ENCODE measurements at regions not wholly inside any gene's neighbourhood (a gene's known extent, or its start where the extent isn't known, plus 50 kb on each side); places are given as distances from the start of the nearest gene placed in this dataset.
"Not testable (repeated sequence)": the region's sequence is repeated elsewhere in the genome, so short reads cannot be mapped to it uniquely, and the experiment has no call there.

- DNase-seq = no peak
These were observed 775.1 kb downstream of the FLRT2 start for GRCh38 chr14:86305058-86305457.

- no peak for DNase-seq
These were observed 770.0 kb downstream of the FLRT2 start for GRCh38 chr14:86299994-86300393.

DNA sequence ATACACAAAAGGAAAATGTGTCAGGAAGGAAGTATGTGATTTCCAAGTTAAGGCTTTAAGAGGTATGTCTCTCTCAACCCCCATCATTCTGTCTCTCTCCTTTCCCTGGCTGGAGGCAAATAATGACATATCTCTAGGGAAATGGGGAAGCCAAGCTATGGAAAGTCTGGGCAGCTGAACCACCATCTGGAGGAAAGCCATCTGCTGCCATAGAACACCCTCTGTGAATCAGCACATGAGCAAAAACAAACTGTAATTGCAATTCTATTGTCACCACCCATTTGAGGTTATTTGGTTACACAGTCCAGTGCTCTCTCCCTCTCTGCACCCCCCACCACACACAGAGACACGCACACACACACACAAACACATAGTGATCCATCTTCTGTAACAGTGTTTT lies 766.2 kb downstream of the FLRT2 start:
- DNase-seq = no peak

GRCh38 chr14:86288336-86288735 lies 758.4 kb downstream of the FLRT2 start:
- no peak for DNase-seq

- DNase-seq = no peak
These were observed 749.5 kb downstream of the FLRT2 start for GRCh38 chr14:86279405-86279804.

- no peak for DNase-seq
These were observed 728.0 kb downstream of the FLRT2 start for GRCh38 chr14:86257973-86258372.

GRCh38 chr14:86243158-86243557 lies 713.2 kb downstream of the FLRT2 start:
- no peak for DNase-seq

DNA sequence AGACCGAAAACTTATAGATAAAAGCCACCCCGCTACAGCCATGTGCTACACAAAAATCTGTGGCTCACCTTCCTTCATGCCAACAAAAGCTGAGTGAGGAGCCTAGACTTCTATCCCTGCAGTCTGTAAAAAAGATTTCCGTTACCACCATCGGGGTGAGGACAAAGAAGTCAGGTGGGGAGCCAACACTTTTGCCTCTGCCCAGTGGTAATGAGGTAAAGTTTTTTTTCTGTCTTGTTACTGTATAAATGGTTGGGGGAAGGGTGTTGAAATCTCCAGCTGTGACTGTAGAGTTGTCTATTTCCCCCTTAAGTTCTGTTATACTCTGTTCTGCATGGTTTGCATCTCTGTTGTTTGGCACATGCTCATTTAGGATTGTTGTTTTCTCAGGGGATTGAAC lies 707.8 kb downstream of the FLRT2 start:
- DNase-seq = no peak

DNA sequence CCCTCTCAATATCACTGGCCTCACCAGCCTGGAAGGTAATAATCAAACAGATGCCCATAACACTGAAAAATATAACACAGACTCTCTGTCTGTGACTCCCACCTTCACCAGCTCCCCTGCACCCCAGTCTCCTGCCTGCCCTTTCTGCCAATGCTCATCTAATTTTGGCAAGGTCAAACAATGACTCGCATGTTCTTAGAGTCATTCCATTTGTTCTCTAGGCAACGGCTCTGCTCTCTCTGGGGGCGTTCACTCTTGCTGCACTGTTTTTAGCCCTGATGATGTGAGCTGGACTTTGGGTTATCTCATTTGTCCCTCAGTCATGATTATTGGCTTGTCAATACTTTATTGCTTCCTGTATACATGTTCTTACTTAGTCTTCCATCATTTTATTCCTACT lies 691.8 kb downstream of the FLRT2 start:
- DNase-seq = no peak

DNA sequence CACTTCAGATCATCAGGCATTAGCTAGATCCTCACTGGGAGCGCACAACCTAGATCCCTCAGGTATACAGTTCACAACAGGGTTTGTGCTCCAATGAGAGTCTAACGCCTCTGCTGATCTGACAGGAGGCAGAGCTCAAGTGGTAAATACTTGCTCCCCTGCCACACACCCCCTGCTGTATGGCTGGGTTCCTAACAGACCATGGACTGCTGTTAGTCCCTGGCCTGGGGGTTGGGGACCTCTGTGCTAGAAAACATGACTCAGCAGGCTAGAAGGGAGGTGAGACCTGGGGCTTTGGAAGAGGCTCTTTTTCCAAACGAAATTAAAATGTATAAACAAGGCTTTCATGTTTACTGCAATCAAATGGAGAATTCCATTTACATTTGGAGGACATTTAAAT lies 691.1 kb downstream of the FLRT2 start:
- DNase-seq = no peak

GRCh38 chr14:86217523-86217922 lies 687.6 kb downstream of the FLRT2 start:
- no peak for DNase-seq

DNA sequence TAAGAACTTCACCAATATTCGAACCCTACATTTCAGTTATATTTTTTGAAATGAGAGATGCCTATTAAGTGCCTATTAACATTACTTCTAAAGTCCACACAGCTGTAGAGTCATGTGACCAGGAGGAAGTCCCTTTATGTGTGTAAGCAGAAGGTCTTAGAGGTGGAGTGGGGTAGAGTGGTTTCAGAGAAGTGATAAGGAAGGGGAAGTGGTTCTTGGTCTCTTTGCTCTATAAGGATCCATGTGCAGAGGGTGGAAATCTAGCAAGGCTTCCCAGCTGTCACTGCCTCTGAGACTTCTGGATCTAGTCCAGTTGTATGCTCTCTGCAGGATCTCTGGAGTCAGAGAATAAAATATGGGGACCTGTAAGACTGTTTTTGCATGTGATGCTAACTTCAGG lies 673.9 kb downstream of the FLRT2 start:
- DNase-seq = no peak

- DNase-seq = no peak
These were observed 666.5 kb downstream of the FLRT2 start for GRCh38 chr14:86196471-86196870.

- no peak for DNase-seq
These were observed 663.8 kb downstream of the FLRT2 start for GRCh38 chr14:86193756-86194155.

DNA sequence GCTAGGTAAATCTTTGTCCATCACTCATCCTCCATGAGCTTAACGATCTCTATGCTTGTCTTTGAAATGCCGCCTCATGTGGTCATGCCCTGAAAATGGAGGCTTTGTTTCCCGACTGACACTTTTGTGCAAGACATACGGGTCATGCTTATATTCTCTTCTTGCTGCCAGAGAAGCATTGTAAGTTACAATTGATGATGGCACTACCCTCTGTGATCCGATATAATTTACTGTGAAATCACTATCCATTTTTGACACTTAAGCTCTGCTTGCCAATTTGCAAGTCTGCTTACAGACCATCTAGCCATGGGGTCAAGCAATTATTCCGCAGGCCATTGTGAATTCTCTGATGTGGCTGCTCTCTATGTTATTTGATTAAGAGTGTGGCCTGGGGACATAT lies 650.0 kb downstream of the FLRT2 start:
- no peak for DNase-seq

- no peak for DNase-seq
These were observed 638.4 kb downstream of the FLRT2 start for GRCh38 chr14:86168371-86168770.

- no peak for DNase-seq
These were observed 636.6 kb downstream of the FLRT2 start for GRCh38 chr14:86166541-86166940.

- no peak for DNase-seq
These were observed 623.5 kb downstream of the FLRT2 start for GRCh38 chr14:86153480-86153879.

GRCh38 chr14:86143248-86143647 lies 613.3 kb downstream of the FLRT2 start:
- no peak for DNase-seq

GRCh38 chr14:86141966-86142365 lies 612.0 kb downstream of the FLRT2 start:
- no peak for DNase-seq

GRCh38 chr14:86129426-86129825 lies 599.5 kb downstream of the FLRT2 start:
- no peak for DNase-seq

GRCh38 chr14:86124328-86124727 lies 594.4 kb downstream of the FLRT2 start:
- DNase-seq = no peak

- DNase-seq = no peak
These were observed 586.0 kb downstream of the FLRT2 start for GRCh38 chr14:86115972-86116371.

GRCh38 chr14:86110871-86111270 lies 580.9 kb downstream of the FLRT2 start:
- not testable (repeated sequence) for DNase-seq

DNA sequence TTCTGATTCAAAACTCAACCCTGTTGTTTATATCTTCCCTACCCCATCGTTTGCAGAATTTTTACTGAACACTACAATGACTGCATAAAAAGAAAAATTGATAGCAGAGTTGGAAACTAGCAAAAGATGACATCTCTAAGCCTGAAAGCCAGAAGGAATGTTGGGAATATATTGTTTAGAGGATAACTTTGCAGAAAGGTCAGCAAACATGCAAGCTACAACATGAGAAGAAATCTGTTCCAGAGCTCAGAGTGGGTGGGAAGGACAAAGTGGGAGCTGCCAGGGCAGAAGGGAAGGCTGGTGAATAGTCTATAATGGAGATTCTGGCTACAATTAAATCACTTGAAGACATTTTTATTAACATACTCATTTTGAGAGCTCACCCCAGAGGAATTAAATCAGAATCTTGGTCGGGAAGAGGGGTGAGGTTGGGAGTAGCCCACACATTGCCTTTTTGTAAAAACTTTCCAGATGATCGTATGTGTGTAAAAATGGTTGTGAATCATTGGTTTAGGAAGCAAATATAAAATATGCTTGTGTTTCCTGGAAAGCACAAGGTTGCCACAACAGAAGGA lies 574.8 kb downstream of the FLRT2 start:
- DNase-seq = no peak

- no peak for DNase-seq
These were observed 564.6 kb downstream of the FLRT2 start for GRCh38 chr14:86094512-86094911.

Data from stimulated activated CD4-positive, alpha-beta T cell treated with anti-CD3 and anti-CD28 coated beads, Interleukin-4, amount 100 ng/mL, for 1 hour (primary cell).